Fibroblast of lung (primary cell): ENCODE measurements at regions not wholly inside any gene's neighbourhood (a gene's known extent, or its start where the extent isn't known, plus 50 kb on each side); places are given as distances from the start of the nearest gene placed in this dataset.

Experiments
- DNase-seq, 2 donors: peaks; one replicate each; pipeline versions ENCODE4 v3.0.0 to v3.0.0-alpha.2; 2010; ENCODE audit warnings: low read depth in 2 of 2
- H2AFZ ChIP-seq: 2 replicates; pipeline ENCODE4 v1.5.1; 2012; ENCODE audit warnings: low read length, control low read depth, inconsistent platforms
- H3K27ac ChIP-seq: 2 replicates; pipeline ENCODE4 v1.5.1; 2011; ENCODE audit warnings: low read length, control low read depth; ENCODE audit not compliant: insufficient read depth
- H3K27me3 ChIP-seq: 2 replicates; pipeline ENCODE4 v1.5.1; 2011; ENCODE audit warnings: mild to moderate bottlenecking, low read length; ENCODE audit not compliant: control insufficient read depth, insufficient read depth
- H3K36me3 ChIP-seq: 2 replicates; pipeline ENCODE4 v1.5.1; 2011; ENCODE audit warnings: low read length; ENCODE audit not compliant: control insufficient read depth, insufficient read depth
- H3K4me1 ChIP-seq: 2 replicates; pipeline ENCODE4 v1.5.1; 2011; ENCODE audit warnings: low read length; ENCODE audit not compliant: control insufficient read depth, insufficient read depth; ENCODE audit errors: extremely low read depth
- H3K4me2 ChIP-seq: 2 replicates; pipeline ENCODE4 v1.5.1; 2011; ENCODE audit warnings: low read length, control low read depth; ENCODE audit not compliant: insufficient read depth; ENCODE audit errors: extremely low read depth
- H3K4me3 ChIP-seq, 4 experiments: fragments of 200-600 bp in 1 of 4; sonication (generic) in 1 of 4; replicated peaks in 1 of 4; 2 replicates each; pipeline ENCODE4 v1.5.1; 2011 to 2016; ENCODE audit warnings: low read length in 4 of 4, low read depth in 3 of 4, mild to moderate bottlenecking in 3 of 4, control low read depth in 2 of 4, inconsistent platforms in 1 of 4, mixed read lengths in 1 of 4; ENCODE audit not compliant: insufficient read depth in 1 of 4; ENCODE audit errors: control extremely low read depth in 1 of 4
- H3K79me2 ChIP-seq: 2 replicates; pipeline ENCODE4 v1.5.1; 2012; ENCODE audit warnings: mild to moderate bottlenecking, low read length, inconsistent platforms; ENCODE audit not compliant: control insufficient read depth, insufficient read depth
- H3K9ac ChIP-seq: 2 replicates; pipeline ENCODE4 v1.5.1; 2011; ENCODE audit warnings: mild to moderate bottlenecking, low read length, control low read depth; ENCODE audit not compliant: insufficient read depth
- H3K9me3 ChIP-seq: 2 replicates; pipeline ENCODE4 v1.5.1; 2012; ENCODE audit warnings: low read depth, low read length; ENCODE audit not compliant: control insufficient read depth, insufficient read depth
- H4K20me1 ChIP-seq: 2 replicates; pipeline ENCODE4 v1.5.1; 2011; ENCODE audit warnings: low read length; ENCODE audit not compliant: control insufficient read depth, insufficient read depth; ENCODE audit errors: extremely low read depth
- CTCF ChIP-seq, 2 donors: IDR thresholded peaks in 1 of 2; conservative IDR thresholded peaks in 1 of 2; 1 replicate in 1 of 2; 2 replicates in 1 of 2; pipeline ENCODE4 v1.5.1; 2011 to 2012; ENCODE audit warnings: low read length in 2 of 2, control low read depth in 1 of 2, inconsistent platforms in 1 of 2, low read depth in 1 of 2, mild to moderate bottlenecking in 1 of 2
- EZH2 ChIP-seq: IDR thresholded peaks from 2 replicates; pipeline ENCODE4 v1.5.1; 2012; ENCODE audit warnings: low read length, control low read depth, mild to moderate bottlenecking; ENCODE audit errors: missing control alignments

- peaks cover 14% of the 10 kb centered on the region for H3K79me2 ChIP-seq
- H3K4me1 ChIP-seq, result peaks cover 2% of the 10 kb centered on the region
- H2AFZ ChIP-seq, result no peak overlapping the region
- peak; percentile 57 to 88 for DNase-seq
- TF ChIP-seq EZH2 (no peak), CTCF (conservative IDR thresholded peaks at IDR 0.05 in 1 of 2, IDR thresholded peaks at IDR 0.05 in 1 of 2; ENCODE audit: low read depth in 1 of 2, low read length in 2 of 2) (no peak)
- H4K20me1 ChIP-seq, result no peaks in the 10 kb centered on the region
- no peak overlapping the region for H3K9ac ChIP-seq
- H3K27ac ChIP-seq, result no peak overlapping the region
- no peaks in the 10 kb centered on the region for H3K9me3 ChIP-seq
- H3K27me3 ChIP-seq, result no peaks in the 10 kb centered on the region
- H3K4me3 ChIP-seq, result no peak overlapping the region
- no peak overlapping the region for H3K4me2 ChIP-seq
- H3K36me3 ChIP-seq, result no peaks in the 10 kb centered on the region
Observed at GRCh38 chr1:98030483-98030882, 109.6 kb upstream of the DPYD start.

GRCh38 chr1:98028800-98029199, 108.0 kb upstream of the DPYD start:
- Histone ChIP-seq H3K27me3 (no peaks in the 10 kb centered on the region), H3K4me2 (no peak overlapping the region), H3K9me3 (no peaks in the 10 kb centered on the region), H3K36me3 (no peaks in the 10 kb centered on the region), H3K4me1 (peaks cover 2% of the 10 kb centered on the region), H3K9ac (no peak overlapping the region), H3K27ac (no peak overlapping the region), H3K79me2 (peaks cover 12% of the 10 kb centered on the region), H2AFZ (no peak overlapping the region), H3K4me3 (peak overlapping the region in 1 of 4 experiments; percentile 2), H4K20me1 (no peaks in the 10 kb centered on the region)
- peak in 1 of 2 donors; percentile 55 for DNase-seq
- TF ChIP-seq CTCF (conservative IDR thresholded peaks at IDR 0.05 in 1 of 2, IDR thresholded peaks at IDR 0.05 in 1 of 2; ENCODE audit: low read depth in 1 of 2, low read length in 2 of 2) (no peak), EZH2 (no peak)

GRCh38 chr1:98027103-98027705, 106.4 kb upstream of the DPYD start:
- Histone ChIP-seq H3K4me1 (peaks cover 2% of the 10 kb centered on the region), H3K36me3 (no peaks in the 10 kb centered on the region), H3K9ac (no peak overlapping the region), H3K4me2 (peak overlapping the region; percentile 9), H2AFZ (no peak overlapping the region), H3K4me3 (no peak overlapping the region), H3K79me2 (peaks cover 4% of the 10 kb centered on the region), H3K27ac (no peak overlapping the region), H3K27me3 (no peaks in the 10 kb centered on the region), H3K9me3 (no peaks in the 10 kb centered on the region), H4K20me1 (no peaks in the 10 kb centered on the region)
- TF ChIP-seq CTCF (conservative IDR thresholded peaks at IDR 0.05 in 1 of 2, IDR thresholded peaks at IDR 0.05 in 1 of 2; ENCODE audit: low read depth in 1 of 2, low read length in 2 of 2) (no peak), EZH2 (no peak)
- no peak for DNase-seq
